HUDEP-2 (cell line): ENCODE measurements at regions not wholly inside any gene's neighbourhood (a gene's known extent, or its start where the extent isn't known, plus 50 kb on each side); places are given as distances from the start of the nearest gene placed in this dataset.

Experiments
- DNase-seq, 76 experiments: peaks; one replicate each; lab custom pipeline; 2025; ENCODE audit not compliant: unreplicated experiment in 76 of 76; lab: John Stamatoyannopoulos, UW

GRCh38 chr3:41075975-41076374, 123.3 kb upstream of the CTNNB1 start:
- peak in 1 of 76 experiments; percentile 23 for DNase-seq

- DNase-seq: no peak
These were observed 122.9 kb upstream of the CTNNB1 start for GRCh38 chr3:41076399-41076798.

- no peak for DNase-seq
These were observed 119.2 kb upstream of the CTNNB1 start for GRCh38 chr3:41080141-41080540.

GRCh38 chr3:41088882-41089281, 110.4 kb upstream of the CTNNB1 start:
- DNase-seq: no peak

- no peak for DNase-seq
These were observed 109.7 kb upstream of the CTNNB1 start for GRCh38 chr3:41089566-41089965.

- DNase-seq: no peak
These were observed 106.5 kb upstream of the CTNNB1 start for GRCh38 chr3:41092844-41093243.

GRCh38 chr3:41093476-41093875, 105.8 kb upstream of the CTNNB1 start:
- DNase-seq: no peak

- DNase-seq: no peak
These were observed 105.0 kb upstream of the CTNNB1 start for GRCh38 chr3:41094351-41094750.

- DNase-seq: no peak
These were observed 103.6 kb upstream of the CTNNB1 start for GRCh38 chr3:41095702-41096101.

- DNase-seq: no peak
These were observed 101.3 kb upstream of the CTNNB1 start for GRCh38 chr3:41097896-41098496.

- no peak for DNase-seq
These were observed 98.1 kb upstream of the CTNNB1 start for GRCh38 chr3:41101231-41101630.

GRCh38 chr3:41102053-41102556, 97.2 kb upstream of the CTNNB1 start:
- no peak for DNase-seq

- DNase-seq: no peak
These were observed 96.6 kb upstream of the CTNNB1 start for GRCh38 chr3:41102750-41103149.

- no peak for DNase-seq
These were observed 96.1 kb upstream of the CTNNB1 start for GRCh38 chr3:41103200-41103599.

- no peak for DNase-seq
These were observed 95.2 kb upstream of the CTNNB1 start for GRCh38 chr3:41104147-41104546.

GRCh38 chr3:41106691-41107090, 92.6 kb upstream of the CTNNB1 start:
- DNase-seq: no peak

- DNase-seq: no peak
These were observed 88.3 kb upstream of the CTNNB1 start for GRCh38 chr3:41111011-41111410.

GRCh38 chr3:41112466-41112865, 86.8 kb upstream of the CTNNB1 start:
- DNase-seq: no peak

- DNase-seq: no peak
These were observed 84.2 kb upstream of the CTNNB1 start for GRCh38 chr3:41115069-41115468.

GRCh38 chr3:41116851-41117250, 82.5 kb upstream of the CTNNB1 start:
- DNase-seq: no peak

GRCh38 chr3:41117398-41117870, 81.9 kb upstream of the CTNNB1 start:
- peak in 73 of 76 experiments; percentile 6 to 81 (median 64) for DNase-seq

- no peak for DNase-seq
These were observed 80.6 kb upstream of the CTNNB1 start for GRCh38 chr3:41118461-41119390.
